ENCODE measurements at regions not wholly inside any gene's neighbourhood (a gene's known extent, or its start where the extent isn't known, plus 50 kb on each side); places are given as distances from the start of the nearest gene placed in this dataset.

GRCh38 chr1:77623066-77623465 lies 59.4 kb downstream of the ZZZ3 start:
- Histone ChIP-seq H3K9me3 (no peaks in the 10 kb centered on the region), H3K27ac (no peak overlapping the region), H3K4me1 (peaks cover 5% of the 10 kb centered on the region; the same call in 2 of the 3 replicates), H3K4me3 (no peak overlapping the region), H3K4me2 (no peak overlapping the region)
- POLR2A ChIA-PET: interaction anchor here (0.7 kb wide), 1 partner anchor 507 kb away, joined by 3 read pairs; no protein-coding TSS in a partner anchor
- CTCF ChIA-PET: interaction anchor here (1.0 kb wide), 1 partner anchor 43 kb away, joined by 3 read pairs; no protein-coding TSS in a partner anchor
- ATAC-seq (no peak), DNase-seq (ENCODE audit: low read depth in 1 of 2, low spot score in 1 of 2) (no peak), FAIRE-seq (no peak)
- TF ChIP-seq FOSB (CRISPR knock-in tag; IDR thresholded peaks at IDR 0.05) (no peak), ELK1 (IDR thresholded peaks at IDR 0.05; ENCODE audit: low read depth, low read length) (no peak), ESRRA (IDR thresholded peaks at IDR 0.05; ENCODE audit: borderline replicate concordance, low read length) (no peak), CHD2 (IDR thresholded peaks at IDR 0.05; ENCODE audit: low read length, partially characterized antibody) (no peak), KDM5A (IDR thresholded peaks at IDR 0.05) (no peak), RNF2 (IDR thresholded peaks at IDR 0.05; ENCODE audit: borderline replicate concordance, low read depth) (no peak)
- 97% methylated on average over 2 of the region's 2 CpGs for WGBS (ENCODE audit: missing lambda C conversion rate)

GRCh38 chr1:77620273-77620672 lies 62.2 kb downstream of the ZZZ3 start:
- no peak for ATAC-seq
- H3K4me3 ChIP-seq: no peak overlapping the region
- H3K9me3 ChIP-seq: no peaks in the 10 kb centered on the region
- TF ChIP-seq CEBPB (IDR thresholded peaks at IDR 0.05) (no peak), HDAC2 (IDR thresholded peaks at IDR 0.05) (no peak), ESRRA (IDR thresholded peaks at IDR 0.05; ENCODE audit: borderline replicate concordance, low read length) (no peak), SMC3 (IDR thresholded peaks at IDR 0.05) (no peak), CTCF (IDR thresholded peaks at IDR 0.05) (no peak), RFX5 (IDR thresholded peaks at IDR 0.05) (no peak), RARB (CRISPR knock-in tag; IDR thresholded peaks at IDR 0.05) (no peak), CBX2 (IDR thresholded peaks at IDR 0.05; ENCODE audit: borderline replicate concordance, low read depth) (no peak), ZFP36 (IDR thresholded peaks at IDR 0.05; ENCODE audit: borderline replicate concordance, partially characterized antibody) (no peak), KDM1A (IDR thresholded peaks at IDR 0.05; ENCODE audit: low read depth) (no peak), ZNF302 (CRISPR knock-in tag; IDR thresholded peaks at IDR 0.05) (no peak), NFE2L2 (conservative IDR thresholded peaks at IDR 0.05; ENCODE audit: low read length) (no peak), PHF8 (IDR thresholded peaks at IDR 0.05; ENCODE audit: borderline replicate concordance, low read depth) (no peak), CHD4 (IDR thresholded peaks at IDR 0.05; ENCODE audit: borderline replicate concordance) (no peak), CBX8 (IDR thresholded peaks at IDR 0.05) (no peak), POLR2A (IDR thresholded peaks at IDR 0.05; ENCODE audit: low read length) (no peak), JUN (IDR thresholded peaks at IDR 0.05) (no peak)
- H3K4me2 ChIP-seq: no peak overlapping the region
- ChIA-PET CTCF (interaction anchor here (1.0 kb wide), 1 partner anchor 63 kb away, joined by 3 read pairs; no protein-coding TSS in a partner anchor), POLR2A (no interaction called here)
- FAIRE-seq: no peak
- DNase-seq (ENCODE audit: low read depth in 1 of 2, low spot score in 1 of 2): no peak
- H3K27ac ChIP-seq: no peak overlapping the region
- peaks cover 5% of the 10 kb centered on the region; the same call in 2 of the 3 replicates for H3K4me1 ChIP-seq
- 45% methylated on average over 3 of the region's 3 CpGs for WGBS (ENCODE audit: missing lambda C conversion rate)

GRCh38 chr1:77614037-77614436 lies 68.4 kb downstream of the ZZZ3 start:
- TF ChIP-seq NFE2L2 (conservative IDR thresholded peaks at IDR 0.05; ENCODE audit: low read length): no peak
- no peak for TF ChIP-seq ELK1 (IDR thresholded peaks at IDR 0.05; ENCODE audit: low read depth, low read length)
- no peak for TF ChIP-seq HOXA7 (CRISPR knock-in tag; IDR thresholded peaks at IDR 0.05)
- TF ChIP-seq GATA3 (IDR thresholded peaks at IDR 0.05; ENCODE audit: borderline replicate concordance): no peak
- TF ChIP-seq MAZ (IDR thresholded peaks at IDR 0.05; ENCODE audit: borderline replicate concordance, low read depth, low read length): no peak
- TF ChIP-seq PBX3 (IDR thresholded peaks at IDR 0.05): no peak
- no peak for TF ChIP-seq TFCP2L1 (CRISPR knock-in tag; IDR thresholded peaks at IDR 0.05)
- 94% methylated on average over 4 of the region's 4 CpGs for WGBS (ENCODE audit: missing lambda C conversion rate)
- no peak for ATAC-seq
- Histone ChIP-seq H3K4me1 (no peaks in the 10 kb centered on the region), H3K4me3 (no peak overlapping the region), H3K4me2 (no peak overlapping the region), H3K9me3 (peaks cover 8% of the 10 kb centered on the region; the same call in 2 of the 3 replicates), H3K27ac (no peak overlapping the region)
- ChIA-PET POLR2A (no interaction called here), CTCF (interaction anchor here (1.2 kb wide), 1 partner anchor 44 kb away, joined by 4 read pairs; no protein-coding TSS in a partner anchor)
- FAIRE-seq: no peak
- DNase-seq (ENCODE audit: low read depth in 1 of 2, low spot score in 1 of 2): no peak
